Stimulated activated CD4-positive, alpha-beta T cell treated with anti-CD3 and anti-CD28 coated beads, Interleukin-4, amount 100 ng/mL, for 24 hours (primary cell): ENCODE measurements at regions not wholly inside any gene's neighbourhood (a gene's known extent, or its start where the extent isn't known, plus 50 kb on each side); places are given as distances from the start of the nearest gene placed in this dataset.

Experiments used
- DNase-seq: peaks from one replicate; pipeline ENCODE4 v3.0.0-alpha.2; 2020

DNA sequence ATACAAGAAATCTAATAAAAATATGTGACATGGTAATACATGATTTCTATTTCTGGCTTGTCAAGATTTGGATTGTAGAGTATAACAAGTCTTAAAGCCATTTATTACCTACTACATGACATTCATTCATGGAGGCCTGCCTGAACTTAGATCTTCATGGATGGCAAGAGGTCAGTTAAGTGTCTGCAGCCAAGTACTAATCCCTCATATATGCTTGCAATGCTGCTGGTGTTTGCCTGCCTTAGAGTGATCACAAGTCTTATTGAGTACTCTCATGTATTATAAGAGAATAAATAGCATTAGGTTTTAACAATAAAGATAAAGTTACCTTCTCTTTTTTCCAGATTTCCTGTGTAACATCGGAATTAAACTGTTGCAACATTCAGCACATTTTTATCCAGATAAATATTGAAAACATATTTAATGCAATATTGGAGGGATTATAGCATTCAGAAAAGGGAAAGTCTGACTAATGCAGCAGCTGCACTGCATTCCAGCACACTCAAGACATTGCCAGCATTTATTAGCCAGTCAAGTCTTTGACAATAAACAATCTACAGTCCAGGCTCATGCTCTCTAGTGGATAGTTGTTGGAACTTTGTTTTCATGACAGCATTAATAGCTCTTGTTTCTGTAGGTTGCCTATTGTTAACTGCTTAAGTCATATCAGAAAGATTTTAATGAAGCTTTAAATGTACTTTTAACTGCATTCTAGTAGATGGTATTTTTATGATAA is 737.1 kb downstream of the FAT4 start:
- DNase-seq, result no peak

DNA sequence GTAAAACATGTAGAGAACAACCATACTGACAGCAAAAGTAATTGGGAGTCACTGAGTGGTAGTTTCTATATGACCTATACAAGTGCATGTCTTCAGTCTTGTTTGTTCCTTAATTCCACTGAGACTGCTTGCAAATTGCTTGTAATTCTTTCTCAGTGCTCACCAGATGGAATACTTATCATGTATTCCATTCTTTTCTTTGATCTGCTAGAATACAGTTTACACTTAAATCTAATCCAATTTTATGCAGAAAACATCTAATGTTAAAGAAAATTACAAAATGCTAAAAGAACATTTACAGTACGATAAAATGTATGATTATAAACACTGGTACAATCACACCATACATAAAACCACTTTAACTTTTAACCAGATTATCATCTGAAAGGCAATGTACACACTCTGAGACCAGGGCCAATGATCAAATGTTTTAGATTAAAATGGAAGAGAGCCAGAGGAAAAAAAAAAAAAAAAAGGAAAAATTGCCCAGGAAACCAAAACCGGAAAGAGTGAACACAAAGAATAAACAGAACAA is 741.4 kb downstream of the FAT4 start:
- DNase-seq, result no peak

DNA sequence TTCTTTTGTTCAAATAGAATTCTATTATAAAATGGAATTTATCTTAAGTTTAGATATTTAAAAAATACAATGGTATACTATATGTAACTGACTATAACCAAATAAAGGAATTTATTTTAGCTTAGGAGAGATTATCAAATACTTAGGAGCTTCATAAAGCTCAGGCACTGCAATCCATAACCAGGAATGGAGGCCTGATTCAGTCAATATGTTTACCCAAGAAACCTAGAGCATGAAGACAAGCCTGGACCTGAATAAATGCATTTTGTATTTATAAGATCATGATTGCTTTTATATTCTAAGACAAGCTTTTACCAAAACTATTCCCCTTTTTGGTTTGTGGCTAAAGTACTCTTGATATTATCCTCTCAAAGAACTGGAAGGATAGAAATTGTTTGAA is 742.6 kb downstream of the FAT4 start:
- no peak for DNase-seq

DNA sequence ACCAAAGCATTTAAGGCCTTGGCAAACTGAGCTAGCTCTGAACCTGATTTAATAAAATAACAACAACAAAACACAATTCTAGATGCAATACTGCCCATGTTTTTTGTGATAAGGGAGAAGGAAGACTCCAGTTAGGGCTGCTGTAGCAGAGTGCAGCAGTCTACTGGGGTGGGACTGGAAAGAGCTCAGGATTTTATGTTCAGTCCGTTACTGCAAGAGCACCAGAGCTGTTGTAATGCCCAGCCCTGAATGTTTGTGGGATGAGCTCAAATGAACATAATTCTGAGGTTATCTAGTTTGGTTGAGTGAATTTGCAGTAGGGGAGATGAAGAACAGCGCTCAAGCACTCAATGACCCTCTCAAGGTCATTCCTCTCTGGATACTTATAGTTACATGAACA is 743.8 kb downstream of the FAT4 start:
- no peak for DNase-seq

DNA sequence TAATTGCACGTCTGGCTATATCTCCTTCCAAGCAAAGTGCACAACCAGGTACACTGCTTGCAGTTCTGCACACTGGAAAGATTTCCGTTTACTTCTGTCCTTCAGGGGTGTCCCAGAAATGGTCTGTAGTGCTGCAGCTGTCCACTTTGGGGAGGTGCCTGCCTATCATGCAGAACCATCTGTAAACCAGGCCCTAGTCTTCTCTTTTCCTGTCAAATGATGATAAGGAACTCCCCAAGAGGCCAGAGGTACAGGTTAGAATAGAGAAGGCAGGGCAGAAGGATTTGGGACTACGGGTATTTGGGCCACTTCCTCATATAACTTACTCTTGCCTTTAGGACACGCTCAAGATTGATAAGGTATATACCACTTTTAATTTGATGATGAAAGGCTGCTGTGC is 746.9 kb downstream of the FAT4 start:
- DNase-seq, result no peak

DNA sequence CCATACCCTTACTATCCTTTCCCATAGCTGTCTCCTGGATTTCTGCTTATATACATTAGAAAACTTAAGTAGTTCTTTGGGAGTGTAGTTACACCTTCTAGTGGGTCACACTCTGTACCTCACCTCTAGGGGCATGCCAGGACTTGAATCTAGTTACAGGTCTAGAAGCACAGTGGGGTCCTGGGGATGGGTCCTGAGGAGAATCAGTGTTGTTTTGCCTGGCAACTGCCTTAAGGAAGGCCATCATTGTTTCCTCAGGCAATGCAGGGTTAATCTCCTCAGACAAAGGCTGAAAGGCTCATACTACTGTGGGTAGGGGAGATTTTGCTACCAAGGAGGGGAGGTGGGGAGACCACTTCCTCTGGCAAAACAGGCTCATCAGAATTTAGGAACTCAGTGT is 750.3 kb downstream of the FAT4 start:
- no peak for DNase-seq

DNA sequence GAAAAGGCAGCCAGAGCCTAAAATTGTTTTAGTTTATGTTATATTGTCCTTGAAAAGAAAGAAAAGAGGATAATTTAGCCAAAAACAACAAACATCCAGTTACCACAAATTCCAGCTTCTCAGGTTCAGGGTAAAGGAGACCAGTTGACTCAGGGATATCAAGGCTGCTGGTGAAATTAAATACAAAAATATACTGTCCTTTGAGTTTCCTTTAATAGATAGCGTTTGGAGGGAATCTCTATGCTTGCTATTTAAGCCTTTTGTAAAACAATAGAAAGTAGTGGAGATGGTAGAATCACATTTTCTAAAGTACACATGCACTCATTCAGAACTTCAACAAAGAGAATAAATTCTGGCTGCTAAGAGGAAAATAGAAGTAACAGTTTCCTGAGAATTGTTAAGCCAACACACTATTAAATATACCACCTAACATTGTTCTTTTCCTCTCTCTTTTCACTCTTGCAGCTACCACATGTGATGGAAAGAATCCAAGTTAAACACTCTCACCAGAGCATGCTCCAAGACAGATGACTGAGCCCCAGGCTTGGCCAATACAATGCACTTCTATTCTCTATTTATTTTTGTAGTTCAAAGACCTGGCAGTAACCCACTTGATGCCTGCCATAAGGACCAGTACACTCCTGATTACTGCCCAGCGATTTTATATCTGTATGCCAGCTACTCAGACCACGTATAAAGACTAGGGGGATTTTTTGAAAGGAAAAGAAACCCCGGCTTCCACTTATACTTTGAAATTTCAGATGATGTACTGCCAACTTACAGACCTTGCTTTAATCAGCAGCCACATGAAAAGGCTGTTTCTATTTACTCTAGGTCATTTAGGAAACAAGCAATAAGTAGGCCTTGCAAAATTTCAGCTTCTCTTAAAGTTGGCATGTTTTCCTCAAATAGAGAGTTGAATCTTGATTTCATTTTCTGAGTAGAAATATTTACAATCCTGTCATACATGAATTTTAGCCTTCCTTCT is 756.9 kb downstream of the FAT4 start:
- DNase-seq, result no peak

DNA sequence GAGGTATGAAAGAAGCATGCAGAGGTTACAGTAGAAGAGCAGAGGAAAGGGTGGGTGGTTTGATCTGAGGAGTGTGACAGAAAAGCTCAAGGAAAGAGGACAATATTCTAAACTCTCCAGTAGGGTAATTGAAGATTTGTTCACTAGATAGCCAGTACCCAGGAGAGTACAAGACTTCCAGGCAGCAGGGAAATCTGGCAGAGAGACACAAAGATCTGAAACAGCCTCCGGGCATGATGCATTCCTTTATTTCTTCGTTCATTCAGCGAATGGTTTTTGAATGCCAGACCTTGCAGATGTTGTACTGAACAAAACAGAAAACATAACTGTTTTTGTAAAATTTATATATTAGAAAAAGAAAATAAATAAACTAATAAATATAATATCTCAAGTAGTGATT is 766.6 kb downstream of the FAT4 start:
- no peak for DNase-seq

DNA sequence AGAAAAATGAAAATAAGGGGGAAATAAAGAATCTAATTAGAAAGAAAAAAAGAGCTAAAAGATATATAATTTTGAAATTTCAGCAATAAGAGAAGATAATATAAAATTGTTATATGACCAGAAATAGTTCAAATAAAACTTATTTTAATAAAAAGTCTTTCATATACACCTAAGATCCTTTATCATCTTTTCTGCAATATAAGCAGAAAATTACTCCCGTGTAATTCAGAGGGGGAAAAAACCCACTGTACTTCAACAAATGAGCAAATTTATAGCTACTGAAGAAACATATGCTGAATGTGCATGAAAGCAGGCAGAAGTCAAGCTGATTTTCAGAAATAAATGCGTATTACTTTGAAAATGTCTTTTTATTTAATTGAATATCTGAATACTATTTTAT is 771.3 kb downstream of the FAT4 start:
- DNase-seq, result no peak

DNA sequence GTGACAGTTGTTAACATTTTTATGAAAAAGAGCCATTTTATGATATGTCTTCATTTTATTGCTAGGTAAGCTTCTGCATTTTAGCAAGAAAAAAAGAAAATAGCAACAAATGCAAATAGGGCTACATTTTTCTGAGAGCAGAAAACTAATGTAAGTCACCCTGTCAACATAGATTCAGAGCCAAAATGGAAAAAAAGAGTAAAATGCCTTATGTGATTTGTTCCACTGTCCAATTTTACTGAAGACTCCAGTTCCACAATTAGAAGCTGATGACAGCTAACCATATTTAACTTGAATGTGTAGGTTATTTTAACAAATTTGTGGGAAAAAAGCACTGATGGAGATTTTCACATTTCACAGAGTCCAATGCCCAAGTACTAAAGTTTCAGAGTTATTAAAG is 772.3 kb downstream of the FAT4 start:
- DNase-seq, result no peak

DNA sequence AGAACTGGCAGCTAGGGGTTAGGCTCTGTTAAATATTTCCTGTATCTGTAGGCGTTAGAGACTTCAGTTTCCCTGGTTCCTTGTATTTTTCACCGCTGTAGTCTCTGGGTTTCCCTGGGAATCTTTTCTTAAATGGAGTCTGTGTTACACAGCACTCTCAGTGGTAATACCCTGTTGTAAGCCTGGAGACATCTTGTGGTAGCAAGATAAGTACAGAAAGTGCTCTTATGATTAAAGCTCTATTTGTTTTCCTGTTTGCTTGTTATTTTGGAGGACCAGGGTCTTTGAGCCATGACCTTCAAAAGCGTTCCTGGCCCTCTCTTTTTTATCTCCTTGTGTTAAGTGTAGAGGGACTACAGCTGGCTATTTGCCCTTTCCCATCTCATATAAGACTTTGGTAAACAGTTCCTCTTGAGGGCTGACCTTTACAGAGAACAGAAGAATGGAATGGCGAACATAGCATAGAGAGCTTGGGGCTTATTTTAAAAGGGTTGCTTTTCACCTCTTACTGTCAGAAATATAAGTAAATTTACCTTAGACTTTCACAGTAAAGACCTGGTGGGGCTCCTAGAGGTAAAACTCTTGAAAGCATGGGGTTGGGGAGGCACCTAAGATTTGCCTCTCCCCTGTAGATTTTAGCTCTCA is 782.5 kb downstream of the FAT4 start:
- no peak for DNase-seq

DNA sequence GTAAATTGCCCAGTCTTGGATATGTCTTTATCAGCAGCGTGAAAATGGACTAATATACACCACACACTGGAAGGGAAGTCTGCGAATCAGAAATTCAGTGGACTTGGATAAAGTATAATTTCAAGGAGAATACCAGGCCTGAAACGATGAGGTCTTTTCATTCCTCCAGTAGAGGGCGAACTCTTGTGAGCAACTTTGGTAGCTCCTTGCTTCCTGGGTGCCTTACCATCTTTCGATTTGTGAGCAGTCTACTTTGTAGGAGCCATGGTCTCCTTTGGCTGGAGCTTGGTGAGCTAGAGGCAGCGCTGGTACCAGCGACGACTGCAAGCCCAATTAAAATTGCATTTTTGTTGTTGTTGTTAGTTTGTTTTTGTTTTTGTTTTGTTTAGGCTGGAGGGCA is 791.9 kb downstream of the FAT4 start:
- no peak for DNase-seq

DNA sequence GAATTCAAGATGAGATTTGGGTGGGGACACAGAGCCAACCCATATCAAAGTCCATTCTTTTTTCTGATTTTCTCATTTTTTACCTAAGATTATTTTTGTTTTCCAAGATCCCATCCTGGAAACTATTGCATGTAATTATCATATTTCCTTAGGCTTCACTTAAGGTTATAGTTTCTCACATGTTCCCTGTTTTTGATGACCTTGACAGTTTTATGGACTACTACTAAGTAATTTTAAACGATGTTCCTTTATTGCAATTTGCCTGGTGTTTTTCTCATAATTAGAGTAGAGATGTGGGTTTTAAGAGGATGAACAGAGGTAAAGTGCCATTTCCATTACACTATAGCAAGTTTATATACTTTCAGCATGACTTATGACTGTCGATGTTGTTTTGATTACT is 795.1 kb downstream of the FAT4 start:
- no peak for DNase-seq

DNA sequence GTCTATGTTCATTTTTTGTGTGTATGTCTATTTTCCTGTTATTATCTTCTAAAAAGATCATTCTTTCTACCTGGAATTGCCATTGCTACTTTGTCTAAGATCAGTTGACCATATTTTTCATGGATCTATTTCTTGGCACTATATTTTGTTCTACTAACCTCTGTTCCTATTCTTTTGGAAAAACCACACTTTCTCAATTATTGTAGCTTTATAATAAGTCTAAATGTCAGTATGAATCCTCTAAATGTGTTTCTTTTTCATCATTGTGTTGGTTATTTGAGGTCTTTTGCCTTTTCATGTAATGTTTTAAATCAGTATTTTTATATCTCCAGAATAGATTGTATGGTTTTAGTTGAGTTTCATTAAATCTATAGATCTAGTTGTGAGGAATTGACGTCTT is 798.3 kb downstream of the FAT4 start:
- no peak for DNase-seq

DNA sequence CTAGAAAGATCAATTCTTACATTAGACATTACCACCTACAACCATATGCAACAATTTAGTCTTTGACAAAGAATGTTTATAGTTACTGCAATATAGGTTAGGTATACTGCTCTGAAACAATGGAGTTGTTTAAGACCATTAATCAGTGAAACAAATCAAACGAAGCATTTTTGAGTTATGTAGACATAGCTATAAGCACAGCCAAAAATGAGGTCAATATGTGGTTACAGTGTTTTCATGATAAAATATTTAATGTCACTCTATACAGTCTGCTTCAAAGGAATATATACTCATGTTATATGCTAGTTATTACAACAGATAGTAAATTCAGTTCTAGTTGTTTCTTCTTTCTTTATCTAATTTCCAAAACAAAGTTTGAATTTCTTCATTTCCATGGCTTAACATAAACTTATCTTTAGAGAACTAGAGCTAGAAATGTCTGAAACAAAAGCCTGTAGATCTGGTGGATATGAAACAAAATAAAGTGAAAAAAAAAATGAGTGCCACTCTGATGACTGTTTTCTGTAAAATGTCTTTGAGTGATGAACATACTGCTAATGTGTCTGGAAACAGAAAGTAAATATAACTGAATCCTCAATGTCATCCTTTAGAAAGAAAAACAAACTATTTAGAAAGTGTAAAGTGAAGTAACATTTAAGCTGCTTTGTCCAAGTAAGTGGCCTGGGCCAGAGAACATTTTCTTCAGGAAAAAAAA is 809.0 kb downstream of the FAT4 start:
- DNase-seq, result no peak

DNA sequence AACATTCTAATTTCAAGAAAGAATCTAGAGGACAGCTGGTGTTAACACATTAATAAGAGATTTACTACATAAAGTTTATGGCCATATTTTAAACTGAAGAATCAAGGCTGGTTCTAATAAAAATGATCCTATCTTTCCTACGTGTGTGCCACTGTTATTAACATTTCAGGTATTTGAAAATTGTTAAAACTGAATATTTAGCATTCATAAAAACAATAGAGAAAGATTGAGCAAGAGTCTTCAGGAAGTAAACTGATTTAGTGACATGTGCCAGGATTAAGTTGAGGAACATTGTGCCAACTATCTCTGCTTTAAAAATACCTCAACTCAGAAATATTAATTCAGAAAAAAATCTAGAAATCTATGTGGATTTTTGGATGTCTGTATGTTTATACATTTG is 810.1 kb downstream of the FAT4 start:
- DNase-seq, result no peak

DNA sequence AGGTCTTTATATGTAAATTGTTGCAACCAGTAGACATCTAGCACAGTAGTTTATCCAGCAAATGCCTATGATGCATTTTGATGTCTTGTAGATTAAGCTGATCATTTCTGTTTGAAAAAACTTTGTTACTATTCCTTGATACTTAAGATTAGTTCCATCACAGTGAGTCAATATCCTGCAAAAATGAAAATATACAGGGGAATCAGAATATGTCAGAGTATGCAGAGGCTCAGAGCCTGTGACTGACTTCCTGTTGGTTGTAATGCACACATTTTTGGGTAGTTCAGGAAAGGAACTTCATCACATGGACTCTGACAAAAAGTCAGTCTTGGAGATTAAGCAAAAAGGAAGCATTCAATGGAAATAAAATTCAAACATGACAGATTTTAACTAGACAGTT is 815.5 kb downstream of the FAT4 start:
- no peak for DNase-seq

DNA sequence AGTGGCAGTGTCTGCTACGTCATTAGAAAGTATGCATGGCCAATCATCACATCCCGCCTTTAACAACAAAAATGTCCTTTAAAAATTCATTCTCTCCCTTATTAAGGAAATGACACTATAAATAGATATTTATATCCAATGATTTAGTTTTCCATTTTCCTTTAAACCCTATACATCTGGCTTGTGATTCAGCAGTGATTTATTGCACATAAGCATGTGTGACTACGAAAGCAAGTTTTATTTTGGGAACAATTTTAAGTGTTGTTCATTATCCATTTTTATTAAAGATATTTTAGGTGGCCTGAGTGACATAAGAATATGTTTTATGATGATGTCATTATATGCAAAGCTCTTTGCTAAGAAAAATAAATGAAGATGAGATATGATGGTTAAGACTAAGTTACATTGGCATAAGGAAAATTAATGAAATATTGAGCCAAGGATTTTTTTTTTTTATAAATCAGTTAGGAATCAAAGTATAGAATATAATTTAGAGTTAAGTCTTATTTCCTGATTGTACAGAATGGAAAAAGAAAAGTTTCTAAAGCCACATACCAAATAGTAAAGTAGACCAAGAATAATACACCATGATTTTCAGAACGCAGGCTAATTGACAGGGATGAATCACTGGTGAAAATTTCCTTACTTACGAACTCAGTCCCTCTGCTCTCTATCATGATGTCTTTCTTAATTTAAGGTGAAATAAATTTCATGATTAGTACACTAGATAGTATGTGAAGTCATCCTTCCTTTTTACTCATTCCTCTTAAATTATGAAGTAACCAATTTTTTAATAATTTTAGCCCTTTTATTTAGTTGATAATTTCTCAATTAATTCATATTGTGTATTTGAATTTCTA is 822.4 kb downstream of the FAT4 start:
- no peak for DNase-seq

DNA sequence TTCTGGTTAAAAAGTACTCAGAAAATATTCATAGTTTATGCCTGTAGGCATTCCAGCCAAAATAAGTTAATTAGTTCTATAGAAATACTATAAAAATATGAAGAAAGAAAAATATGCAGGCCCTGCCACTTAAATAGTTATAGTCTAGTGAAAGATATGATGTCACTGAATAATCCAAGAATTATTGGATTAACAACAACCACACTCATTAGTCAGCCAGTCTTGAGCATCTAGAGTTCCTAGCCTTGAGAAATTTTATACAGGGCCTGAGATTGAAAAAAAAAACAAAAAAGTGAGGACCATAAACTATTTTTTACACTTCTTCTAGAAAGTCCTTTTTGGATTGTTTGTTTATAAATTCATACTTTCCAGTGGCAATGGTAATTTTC is 823.0 kb downstream of the FAT4 start:
- DNase-seq, result no peak

DNA sequence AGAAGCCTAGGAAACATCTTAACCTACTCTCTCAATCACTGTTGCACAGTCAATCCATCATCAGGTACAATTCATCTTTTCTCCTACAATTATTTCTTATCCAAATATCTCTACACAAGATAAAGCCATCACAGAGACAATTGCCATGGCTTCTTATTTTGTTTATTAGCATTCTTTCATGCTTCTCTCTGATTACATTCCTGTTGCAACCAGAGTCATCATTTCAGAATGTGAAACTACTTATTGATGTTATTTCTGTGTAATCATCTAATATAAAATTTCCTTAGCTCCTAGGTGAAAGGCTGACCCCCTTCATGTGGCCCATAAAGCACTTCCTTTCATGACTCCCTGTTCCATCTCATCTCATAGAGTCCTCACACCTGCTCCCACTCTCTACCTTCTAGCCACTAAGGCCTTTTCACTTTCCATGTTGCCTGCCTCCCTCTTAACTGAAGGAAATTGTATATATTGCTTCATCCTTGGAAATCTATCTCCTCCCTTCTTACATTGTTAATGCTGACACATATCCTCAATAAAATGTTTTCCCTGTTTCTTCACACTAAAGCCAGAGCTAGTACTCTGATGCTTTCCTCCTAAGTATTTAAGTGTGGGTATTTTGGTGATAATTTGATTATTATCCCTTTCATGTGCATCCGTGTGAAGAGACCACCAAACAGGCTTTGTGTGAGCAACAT is 829.9 kb downstream of the FAT4 start:
- no peak for DNase-seq

DNA sequence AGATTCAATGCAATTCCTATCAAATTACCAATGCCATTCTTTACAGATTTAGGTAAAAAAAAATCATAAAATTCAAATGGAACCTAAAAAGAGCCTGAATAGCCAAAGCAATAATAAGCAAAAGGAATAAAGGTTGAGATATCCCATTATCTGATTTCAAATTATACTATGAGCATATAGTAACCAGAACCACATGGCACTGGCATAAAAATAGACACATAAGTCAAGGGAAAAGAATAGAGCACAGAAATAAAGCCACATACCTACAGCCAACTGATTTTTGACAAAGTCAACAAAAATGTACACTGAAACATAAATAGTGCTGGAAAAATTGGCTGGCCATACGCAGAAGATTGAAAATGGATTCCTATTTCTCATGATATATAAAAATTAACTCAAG is 853.7 kb downstream of the FAT4 start:
- DNase-seq, result no peak
